ENCODE measurements at regions not wholly inside any gene's neighbourhood (a gene's known extent, or its start where the extent isn't known, plus 50 kb on each side); places are given as distances from the start of the nearest gene placed in this dataset.
"Not testable (repeated sequence)": the region's sequence is repeated elsewhere in the genome, so short reads cannot be mapped to it uniquely, and the experiment has no call there.

DNA sequence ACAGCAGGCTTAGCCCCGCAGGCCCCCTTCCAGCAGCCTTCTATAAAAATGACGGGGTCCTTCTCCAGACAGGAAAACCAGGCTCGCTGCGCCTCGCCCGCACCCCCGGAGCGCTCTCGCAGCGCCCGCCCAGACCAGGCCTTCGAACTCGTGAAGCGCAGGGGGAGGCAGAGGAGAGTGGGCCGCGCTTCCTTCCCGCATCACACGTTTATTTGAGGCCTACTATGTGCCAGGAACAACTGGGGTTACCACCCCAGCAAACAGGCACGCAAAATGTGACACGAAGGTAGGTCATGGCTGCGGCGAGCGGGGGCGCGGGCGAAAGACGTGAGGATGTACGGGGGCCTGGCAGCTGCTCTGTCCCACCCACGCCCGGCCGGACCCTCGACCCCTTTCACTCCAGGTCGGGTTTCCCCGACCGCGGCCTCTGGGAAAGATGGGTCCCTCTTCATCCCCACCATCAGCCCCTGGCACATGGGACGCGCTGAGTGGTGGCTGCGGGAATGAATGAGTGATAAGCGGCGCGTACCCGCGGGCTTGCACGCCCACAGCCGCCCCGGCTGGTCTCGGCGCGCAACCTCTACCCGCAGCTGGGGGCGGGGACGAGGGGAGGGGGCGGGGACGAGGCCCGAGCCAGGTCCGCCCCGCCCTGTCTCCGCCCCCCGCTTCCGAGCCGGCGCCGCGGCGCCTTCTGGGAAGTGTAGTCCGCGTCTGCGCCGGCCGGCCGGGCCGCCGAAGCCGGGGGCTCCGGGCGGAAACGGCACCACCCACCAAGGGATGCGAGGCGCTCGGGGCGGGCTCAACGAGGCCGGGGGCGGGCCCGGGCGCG is 59.1 kb downstream of the ZNF467 start:
- DNase-seq = peak; percentile 95

DNA sequence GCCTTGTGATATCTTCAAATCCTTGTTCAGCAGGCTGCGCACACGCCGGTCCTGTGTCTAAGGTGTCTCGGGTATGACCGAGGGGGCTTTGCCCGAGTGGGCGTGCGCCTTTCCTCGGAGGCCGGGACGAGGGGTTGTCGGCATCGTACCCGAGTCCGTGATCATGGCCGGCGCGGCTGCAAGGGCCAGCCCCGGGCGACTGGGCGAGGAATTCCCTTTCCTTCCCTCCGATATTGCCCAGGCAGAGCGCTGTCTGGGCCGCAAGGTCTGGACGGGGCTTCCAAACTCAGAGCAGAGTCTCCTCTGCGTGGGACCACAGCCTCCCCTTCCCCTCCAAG is 59.7 kb downstream of the ZNF467 start:
- DNase-seq = no peak

DNA sequence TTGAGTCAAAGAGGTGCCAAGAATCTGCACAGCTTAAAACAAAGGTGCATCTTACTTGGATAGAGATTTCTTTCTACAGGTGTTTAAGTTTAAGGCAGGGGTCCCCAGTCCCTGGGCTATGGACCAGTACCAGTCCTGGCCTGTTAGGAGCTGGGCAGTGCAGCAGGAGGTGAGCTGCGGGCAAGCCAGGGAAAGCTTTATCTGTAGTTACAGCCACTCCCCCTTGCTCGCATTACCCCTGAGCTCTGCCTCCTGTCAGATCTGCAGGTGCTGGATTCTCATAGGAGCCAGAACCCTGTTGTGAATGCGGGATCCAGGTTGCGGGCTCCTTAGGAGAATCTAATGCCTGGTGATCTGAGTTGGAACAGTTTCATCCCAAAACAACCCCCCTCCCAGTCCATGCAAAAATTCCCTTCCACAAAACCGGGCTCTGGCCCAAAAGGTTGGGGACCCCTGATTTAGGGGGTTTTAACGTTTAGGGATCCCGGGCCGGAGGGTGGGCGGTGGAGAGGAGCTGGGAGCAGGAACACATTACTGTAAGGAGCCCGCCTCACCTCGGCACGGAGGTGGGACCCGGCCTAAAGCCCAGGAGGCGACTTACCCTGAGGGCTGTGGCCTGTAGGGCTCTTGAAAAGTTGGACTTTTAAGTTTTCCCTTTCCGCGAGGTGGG is 60.2 kb downstream of the ZNF467 start:
- no peak for DNase-seq

DNA sequence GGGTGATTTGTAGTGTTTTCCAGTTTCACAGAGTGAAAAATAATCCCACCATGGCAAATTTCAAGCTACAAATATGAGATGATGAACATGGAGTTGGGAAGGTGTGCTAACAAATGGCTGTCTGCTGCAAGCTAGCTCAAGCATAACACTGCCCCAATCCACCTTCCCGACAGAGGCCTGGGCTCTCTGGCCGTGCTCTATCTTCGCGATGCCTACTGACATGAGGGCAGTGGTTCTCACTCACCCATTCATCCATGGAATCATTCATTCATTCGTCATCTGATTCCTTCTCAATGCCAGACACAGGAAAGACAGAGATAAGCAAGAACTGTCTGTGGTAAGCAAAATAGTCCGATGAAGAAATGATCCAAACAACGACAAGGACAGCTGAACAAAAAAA is 65.4 kb downstream of the ZNF467 start:
- no peak for DNase-seq

DNA sequence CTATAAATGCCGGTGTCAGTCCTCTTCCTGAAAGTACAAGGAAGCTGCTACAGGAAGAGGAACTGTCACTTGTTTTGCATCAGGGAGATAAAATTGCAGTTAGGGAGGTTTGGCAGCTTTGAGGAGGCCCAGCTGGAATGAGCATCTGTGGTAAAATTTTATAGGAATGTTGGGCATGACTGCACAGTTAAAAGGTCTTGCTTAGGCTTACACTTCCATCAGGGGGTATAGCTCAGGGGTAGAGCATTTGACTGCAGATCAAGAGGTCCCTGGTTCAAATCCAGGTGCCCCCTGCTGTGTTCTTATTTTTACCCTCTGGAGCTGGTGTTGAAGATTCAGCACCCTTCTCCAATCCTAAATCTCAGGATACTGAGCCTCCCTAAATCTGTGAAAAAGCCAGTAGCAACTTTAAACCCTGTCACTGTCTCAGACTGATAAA is 65.9 kb downstream of the ZNF467 start:
- no peak for DNase-seq

DNA sequence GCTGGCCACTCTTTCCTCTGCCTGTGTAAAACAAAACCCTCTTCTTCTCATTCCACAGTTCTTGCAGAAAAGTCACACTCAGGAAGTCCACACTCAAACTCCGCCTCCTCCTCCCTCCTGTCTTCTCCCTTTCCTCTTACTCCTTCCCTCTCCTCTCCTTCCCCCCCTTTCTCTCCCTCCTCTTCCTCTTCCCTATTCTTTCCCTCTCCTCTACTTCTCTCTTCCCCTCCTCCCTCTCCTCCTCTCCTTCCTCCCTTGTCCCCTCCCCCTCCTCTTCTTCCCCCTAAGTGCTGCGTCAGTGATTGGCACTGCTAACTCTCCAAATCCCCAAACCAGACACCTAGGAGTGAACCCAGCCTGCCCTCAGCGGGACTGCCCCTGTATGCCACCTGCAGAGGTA is 67.0 kb downstream of the ZNF467 start:
- DNase-seq = no peak

DNA sequence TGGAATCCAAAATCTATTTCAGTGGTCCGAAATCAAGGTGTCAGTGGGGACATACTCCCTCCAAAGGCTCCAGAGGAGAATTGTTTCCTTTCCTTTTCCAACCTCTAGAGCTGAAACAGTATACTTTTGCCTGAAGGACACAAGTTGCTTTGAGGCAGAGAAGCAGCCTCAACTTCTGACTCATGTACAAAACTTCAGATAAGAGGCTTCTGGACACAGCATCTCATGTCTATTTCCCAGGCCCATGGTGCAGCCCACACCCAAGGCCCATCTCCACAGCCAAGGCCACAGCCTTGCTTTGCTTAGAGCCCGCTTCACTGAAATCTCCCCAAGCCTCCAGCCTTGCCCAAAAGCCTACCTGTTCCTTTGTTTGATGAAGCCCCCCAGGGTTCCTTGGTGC is 68.9 kb downstream of the ZNF467 start:
- no peak for DNase-seq

DNA sequence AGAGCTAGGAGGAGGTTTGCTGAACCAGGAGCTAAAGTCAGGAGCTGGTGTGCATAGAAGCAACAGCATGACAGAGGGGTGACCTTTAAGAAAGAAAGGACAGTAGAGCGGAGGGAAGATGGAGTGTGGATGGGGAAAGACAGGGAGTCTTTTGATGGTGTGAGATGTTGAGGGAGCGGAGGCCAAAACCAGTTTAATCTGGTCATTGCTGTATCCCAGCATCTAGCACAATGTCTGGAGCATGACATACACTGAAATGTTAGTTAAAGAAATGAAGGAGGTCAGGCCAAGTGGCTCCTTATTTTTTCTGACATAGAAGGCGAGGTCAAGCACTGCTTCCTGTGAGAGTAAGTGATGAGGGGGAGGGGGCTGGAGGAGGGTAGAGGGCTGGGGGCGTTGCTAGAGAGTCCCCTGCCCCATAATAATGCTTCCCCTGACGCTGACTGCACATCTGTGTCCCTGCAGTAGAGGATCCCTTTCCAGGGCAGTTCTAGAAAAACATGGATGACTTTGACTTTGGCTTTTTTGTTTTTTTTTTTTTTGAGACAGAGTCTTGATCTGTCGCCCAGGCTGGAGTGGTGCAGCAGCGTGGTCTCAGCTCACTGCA is 70.2 kb downstream of the ZNF467 start:
- DNase-seq = no peak

DNA sequence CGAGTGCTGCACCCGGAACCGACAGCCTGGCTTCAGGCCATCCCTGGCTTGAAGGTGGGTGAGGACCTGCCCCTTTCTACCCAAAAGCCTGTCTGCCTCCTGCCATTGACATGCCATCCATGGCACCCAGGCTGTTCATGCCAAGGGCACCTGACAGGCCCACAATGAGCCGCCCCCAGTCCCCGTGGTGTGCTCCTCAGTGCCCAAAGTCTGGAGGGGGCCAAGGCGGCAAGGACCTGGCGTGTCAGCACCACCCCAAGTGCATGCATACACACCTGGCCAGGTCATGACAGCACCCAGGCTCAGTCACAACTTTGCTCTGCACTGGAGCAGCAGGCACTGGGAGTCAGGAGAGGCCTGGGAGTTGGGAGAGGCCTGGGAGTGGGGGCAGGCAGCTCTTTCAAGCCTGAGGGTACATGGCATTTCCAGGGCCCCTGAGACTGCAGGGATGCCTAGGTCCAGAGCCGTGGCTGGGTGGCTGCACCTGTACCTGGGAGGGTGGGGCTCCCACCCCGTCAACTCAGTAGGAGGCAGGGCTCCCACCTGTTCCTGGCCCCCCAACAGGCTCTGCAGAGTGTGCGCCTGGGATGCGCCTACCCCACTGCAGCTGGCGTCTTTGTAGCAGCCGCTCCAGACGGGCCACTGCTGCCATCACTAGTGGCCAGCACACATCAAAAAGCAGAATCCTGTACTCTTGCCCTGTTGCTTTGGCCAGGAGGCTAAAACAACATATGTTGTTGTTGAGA is 71.7 kb downstream of the ZNF467 start:
- no peak for DNase-seq

DNA sequence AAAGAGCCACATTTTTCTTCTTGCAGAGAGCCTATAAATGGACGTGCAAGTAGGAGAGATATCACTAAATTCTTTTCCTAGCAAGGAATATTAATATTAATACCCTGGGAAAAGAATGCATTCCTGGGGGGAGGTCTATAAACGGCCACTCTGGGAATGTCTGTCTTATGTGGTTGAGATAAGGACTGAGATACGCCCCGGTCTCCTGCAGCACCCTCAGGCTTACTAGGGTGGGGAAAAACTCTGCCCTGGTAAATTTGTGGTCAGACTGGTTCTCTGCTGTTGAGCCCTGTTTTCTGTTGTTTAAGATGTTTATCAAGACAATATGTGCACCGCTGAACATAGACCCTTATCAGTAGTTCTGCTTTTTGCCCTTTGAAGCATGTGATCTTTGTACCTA is 75.6 kb downstream of the ZNF467 start:
- DNase-seq = not testable (repeated sequence)

DNA sequence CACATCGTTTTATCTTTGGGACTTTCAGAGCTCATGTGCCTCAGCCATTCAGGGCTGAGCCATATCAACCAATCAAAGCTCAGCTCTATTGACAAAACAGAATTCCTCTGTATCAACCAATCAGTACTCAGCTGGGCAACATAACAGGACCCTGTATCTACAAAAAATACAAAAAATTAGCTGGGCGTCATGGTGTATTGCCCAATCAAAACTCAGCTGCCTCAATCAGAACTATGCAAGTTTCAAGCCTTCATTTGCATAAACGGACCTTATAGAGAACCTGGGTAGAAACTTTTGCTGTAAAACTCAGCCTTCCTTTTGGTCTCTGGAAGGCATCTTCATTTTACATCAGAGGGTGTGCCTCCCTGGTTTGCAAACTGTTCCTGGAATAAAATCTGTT is 77.1 kb downstream of the ZNF467 start:
- no peak for DNase-seq

DNA sequence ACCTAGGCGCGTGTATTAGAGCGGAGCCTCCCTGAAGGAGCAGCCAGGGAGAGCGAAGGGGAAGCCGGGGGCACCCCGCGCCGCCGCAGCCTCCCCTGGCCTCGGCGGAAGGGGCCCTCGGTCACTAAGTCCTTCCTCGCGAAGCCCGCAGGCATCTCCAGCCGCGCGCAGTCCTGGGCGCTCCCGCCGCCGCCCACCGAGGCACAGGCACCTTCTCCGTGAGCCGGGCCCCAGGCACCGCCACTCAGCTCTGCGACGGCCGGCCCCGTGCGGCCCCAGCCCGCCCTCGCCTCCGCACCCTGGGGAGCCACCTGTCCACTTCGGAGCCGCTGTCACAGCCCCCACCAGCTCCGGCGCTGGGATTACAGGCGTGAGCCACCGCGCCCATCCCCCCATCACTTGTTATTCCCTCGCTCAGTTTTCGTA is 80.8 kb downstream of the ZNF467 start:
- DNase-seq = no peak

DNA sequence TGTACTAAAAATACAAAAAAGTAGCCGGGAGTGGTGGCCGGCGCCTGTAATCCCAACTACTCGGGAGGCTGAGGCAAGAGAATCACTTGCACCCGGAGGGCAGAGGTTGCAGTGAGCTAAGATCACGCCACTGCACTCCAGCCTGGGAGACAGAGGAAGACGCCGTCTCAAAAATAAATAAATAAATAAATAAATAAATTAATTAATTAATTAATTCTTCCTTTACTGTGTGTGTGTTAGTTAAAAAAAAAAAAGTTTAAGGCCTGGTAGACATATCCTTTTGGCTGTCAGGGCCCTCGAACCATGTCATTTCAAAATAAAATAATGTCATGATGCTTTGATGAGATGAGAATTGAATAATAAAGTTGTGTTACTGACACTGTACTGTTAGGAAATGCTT is 81.3 kb downstream of the ZNF467 start:
- DNase-seq = no peak

DNA sequence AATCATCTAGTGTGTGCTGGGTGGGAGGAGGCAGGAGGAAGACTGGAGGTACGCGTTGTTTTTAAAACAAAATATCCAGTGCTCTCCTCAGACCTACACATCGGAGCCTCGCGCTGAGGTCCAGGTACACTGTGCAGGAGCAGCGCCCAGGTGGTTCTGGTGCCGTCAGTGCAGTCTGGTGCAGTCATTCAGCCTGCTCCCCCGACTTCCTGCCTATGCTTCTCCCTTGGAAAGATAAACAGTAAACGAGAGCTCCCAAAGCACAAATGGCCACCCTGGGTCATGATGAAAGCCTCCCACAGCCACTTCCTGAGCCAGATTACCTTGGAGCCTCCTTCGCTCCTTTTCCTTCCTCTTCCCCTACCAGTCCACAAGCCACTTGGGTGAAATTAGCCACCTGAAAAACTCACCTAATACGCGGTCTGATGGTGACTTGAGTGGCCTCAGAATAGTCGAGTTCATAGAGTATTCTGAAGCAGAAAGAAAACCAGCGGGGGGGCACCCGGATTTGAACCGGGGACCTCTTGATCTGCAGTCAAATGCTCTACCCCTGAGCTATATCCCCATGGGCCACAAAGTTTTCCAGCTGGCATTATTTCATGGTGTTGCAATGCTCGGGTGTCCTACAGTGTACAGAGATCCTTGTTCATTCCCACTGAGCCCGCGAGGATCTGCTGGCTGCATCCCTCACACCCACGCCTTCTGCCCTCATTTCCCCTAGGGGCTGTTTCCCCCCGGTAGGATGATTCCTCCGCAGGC is 82.5 kb downstream of the ZNF467 start:
- no peak for DNase-seq

DNA sequence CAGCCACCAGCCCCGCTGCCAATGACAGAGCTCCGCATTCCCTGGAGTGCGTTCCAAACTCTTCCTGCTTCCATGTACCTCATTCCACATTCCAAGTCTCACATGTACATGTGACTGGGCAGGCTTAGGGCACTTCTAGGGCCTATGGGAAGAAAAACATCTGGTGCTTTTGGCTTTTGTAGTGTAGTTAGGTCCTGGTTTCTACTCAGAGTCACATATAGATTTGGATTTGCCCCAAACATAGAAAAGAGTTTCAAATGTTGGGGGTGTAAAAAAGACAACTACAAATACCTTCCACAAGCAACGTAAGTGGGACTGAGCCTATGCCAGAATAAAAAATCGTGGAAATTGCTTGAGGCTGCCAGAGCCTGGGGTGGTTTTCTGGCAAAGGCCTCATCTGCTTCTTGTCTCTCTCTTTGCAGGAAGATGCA is 84.1 kb downstream of the ZNF467 start:
- DNase-seq = no peak

DNA sequence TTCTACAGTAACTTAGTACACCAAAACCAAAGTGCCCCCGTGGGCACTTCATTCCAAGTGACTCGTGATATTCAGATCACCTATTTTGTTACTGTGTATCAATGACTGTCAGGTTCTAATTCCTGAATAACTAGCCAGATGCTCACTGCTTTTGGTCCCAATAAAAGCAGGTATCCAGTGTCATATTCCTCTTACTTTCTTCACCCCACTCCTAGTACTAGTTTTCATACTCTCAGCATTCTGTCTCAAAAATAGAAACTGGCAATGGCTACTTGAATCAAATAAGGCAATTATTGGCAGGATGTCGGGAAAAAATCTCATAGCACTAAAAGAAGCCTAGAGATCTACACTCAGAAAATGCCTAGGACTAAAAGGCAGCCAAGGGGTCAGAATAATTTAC is 84.6 kb downstream of the ZNF467 start:
- no peak for DNase-seq

DNA sequence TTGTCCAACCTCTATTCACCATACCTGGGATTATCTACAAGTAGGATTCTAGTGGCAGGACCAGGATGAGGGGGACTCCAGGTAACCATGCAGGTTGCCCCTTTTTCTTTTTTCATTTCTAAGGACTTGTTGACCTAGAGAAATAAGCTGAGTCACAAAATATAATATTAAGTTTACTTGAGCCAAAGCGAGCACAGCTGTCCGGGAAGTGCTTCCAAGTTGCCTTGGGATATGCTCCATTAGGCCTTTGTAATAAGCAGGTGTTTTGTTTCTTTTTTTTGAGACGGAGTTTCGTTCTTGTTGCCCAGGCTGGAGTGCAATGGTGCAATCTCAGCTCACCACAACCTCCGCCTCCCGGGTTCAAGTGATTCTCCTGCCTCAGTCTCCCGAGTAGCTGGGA is 85.6 kb downstream of the ZNF467 start:
- DNase-seq = not testable (repeated sequence)

DNA sequence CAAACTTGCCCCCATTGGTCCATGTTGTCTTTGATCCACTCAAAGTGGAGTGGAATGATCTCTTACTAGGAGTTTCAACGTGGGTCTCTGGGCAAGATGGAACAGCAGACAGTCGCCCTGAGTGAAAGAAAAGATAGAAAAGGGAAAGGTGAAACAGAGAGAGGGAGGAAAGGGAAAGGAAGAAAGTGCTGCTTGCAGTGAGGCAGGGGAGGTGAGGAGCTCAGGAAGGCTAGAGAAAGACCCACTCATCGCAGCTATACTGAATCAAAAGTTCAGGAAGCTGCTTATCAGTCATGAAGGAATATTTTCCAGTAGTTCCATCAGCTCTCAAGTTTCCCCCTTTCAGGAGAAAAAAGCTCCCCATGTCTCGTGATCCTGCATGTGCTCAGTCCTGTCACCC is 86.9 kb downstream of the ZNF467 start:
- DNase-seq = no peak

DNA sequence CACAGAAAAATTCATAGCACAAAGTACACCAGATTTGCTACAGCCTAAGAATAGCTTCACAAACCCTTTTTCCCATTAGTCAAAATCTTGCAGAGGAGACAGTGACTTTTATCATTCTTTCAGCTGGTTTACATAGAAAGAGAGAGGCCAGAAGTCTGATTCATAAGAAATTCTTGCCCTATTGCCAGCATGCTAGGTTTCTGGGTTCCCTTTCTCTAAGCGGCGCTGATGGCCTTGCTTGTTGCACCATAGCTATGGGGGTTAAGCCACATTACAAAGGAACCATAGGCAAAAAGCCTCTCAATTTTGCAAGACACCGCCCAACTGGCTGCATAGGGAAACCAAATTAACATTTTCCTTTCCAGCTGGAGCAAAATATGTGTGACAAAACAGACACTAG is 87.4 kb downstream of the ZNF467 start:
- no peak for DNase-seq

DNA sequence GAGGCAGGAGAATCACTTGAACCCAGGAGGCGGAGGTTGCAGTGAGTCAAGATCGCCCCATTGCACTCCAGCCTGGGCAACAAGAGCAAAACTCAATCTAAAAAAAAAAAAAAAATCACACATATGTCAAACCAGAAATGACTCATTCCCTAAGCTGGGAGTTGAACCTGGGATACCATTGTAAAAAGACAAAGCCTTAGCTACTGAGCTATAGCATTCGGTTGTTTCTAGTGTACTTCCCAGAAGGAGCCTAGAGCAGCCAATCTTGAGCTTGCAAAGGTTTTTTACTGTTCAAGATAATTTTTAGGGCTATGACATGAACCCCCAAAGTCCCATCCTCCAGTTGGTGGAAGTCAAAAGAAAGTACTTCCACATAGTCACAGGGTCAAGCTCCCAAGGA is 87.9 kb downstream of the ZNF467 start:
- no peak for DNase-seq

DNA sequence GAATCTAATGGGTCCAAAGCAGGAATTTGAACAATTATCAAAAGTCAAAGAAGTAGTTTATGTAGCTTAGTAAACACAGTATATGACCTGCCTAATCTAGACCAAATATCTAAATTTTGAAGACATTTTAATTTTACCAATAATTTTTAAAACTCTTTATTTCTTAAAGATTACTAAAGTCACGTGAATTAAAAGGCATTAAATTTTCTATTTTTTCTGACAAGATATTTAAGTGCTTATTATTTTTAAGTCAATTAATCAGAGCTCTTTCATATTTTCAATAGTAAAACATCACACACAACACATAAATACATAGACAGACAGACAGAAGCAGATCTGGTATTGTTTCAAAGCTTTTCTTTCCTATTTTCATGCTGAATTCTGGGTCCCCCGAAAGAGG is 89.5 kb downstream of the ZNF467 start:
- no peak for DNase-seq

DNA sequence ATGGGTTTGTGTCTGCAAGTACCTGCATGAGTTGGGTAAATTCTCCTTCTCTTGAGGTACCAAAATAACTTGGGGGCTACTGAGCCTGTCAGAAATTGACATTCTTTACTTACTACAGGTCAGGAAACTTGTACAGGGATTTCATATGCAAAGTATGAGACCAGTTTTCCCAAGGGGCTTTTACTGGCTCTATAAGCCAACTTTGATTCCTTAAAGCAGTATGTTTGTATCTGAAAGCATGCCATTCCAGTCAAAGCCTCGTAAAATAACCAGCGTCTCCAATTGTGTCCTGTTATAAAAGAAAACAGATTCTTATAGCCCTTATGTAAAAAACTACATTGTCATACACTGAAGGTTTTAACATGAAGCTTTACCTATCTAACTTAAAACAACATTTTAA is 90.2 kb downstream of the ZNF467 start:
- DNase-seq = no peak

DNA sequence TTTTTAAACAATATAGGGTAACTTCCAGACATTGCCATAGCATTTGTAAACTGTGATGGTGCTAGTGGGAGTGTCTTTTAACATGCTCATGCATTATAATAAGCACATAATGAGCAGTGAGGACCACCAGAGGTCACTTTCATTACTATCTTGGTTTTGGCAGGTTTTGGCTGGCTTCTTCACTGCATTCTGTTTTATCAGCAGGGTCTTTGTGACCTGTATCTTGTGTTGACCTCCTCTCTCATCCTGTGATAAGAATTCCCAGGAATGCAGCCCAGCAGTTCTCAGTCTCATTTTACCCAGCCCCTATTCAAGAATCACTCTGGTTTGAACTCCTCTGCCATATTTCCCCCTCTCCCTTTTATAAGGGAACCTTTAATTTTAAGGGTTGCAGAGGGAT is 91.3 kb downstream of the ZNF467 start:
- DNase-seq = no peak

All from CD4-positive, alpha-beta T cell treated with Interleukin-10 for 1 hour (primary cell).